H9 (cell line): ENCODE measurements at regions not wholly inside any gene's neighbourhood (a gene's known extent, or its start where the extent isn't known, plus 50 kb on each side); places are given as distances from the start of the nearest gene placed in this dataset.

Source experiments
- DNase-seq: peaks from one replicate; pipeline ENCODE4 v3.0.0-alpha.2; 2017
- H2AFZ ChIP-seq: one replicate; pipeline ENCODE4 v1.6.1; 2013; ENCODE audit warnings: mild to moderate bottlenecking, low read length, control low read depth, moderate library complexity
- H2AK5ac ChIP-seq: 2 replicates; pipeline ENCODE4 v1.6.1; 2013; ENCODE audit warnings: low read length, control low read depth, mixed read lengths; ENCODE audit not compliant: insufficient read length
- H2BK120ac ChIP-seq: one replicate; pipeline ENCODE4 v1.6.1; 2013; ENCODE audit warnings: low read depth, mild to moderate bottlenecking, low read length, control low read depth, inconsistent platforms; ENCODE audit not compliant: poor library complexity, severe bottlenecking
- H2BK12ac ChIP-seq: 2 replicates; pipeline ENCODE4 v1.6.1; 2013; ENCODE audit warnings: low read length, control low read depth, mixed read lengths, low read depth; ENCODE audit not compliant: insufficient read length
- H2BK15ac ChIP-seq: 2 replicates; pipeline ENCODE4 v1.6.1; 2013; ENCODE audit warnings: low read depth, low read length, control low read depth
- H2BK20ac ChIP-seq: one replicate; pipeline ENCODE4 v1.6.1; 2013; ENCODE audit warnings: low read depth, mild to moderate bottlenecking, low read length, control low read depth, inconsistent platforms; ENCODE audit not compliant: poor library complexity, severe bottlenecking
- H2BK5ac ChIP-seq: 2 replicates; pipeline ENCODE4 v1.6.1; 2013; ENCODE audit warnings: low read length, control low read depth, mixed read lengths; ENCODE audit not compliant: insufficient read length
- H3K14ac ChIP-seq: 2 replicates; pipeline ENCODE4 v1.6.1; 2013; ENCODE audit warnings: low read length, control low read depth; ENCODE audit not compliant: insufficient read depth
- H3K18ac ChIP-seq: 2 replicates; pipeline ENCODE4 v1.6.1; 2013; ENCODE audit warnings: low read depth, mild to moderate bottlenecking, mixed read lengths, low read length, control low read depth; ENCODE audit not compliant: insufficient read length
- H3K23ac ChIP-seq: 2 replicates; pipeline ENCODE4 v1.6.1; 2013; ENCODE audit warnings: low read length, control low read depth, mixed read lengths, low read depth; ENCODE audit not compliant: insufficient read length
- H3K23me2 ChIP-seq: 2 replicates; pipeline ENCODE4 v1.6.1; 2013; ENCODE audit warnings: low read depth, mild to moderate bottlenecking, mixed read lengths, low read length, control low read depth; ENCODE audit not compliant: insufficient read length, poor library complexity, severe bottlenecking
- H3K27ac ChIP-seq: 2 replicates; pipeline ENCODE4 v1.5.1; 2013; ENCODE audit warnings: low read length, control low read depth, mixed read lengths, low read depth; ENCODE audit not compliant: insufficient read length
- H3K27me3 ChIP-seq: 2 replicates; pipeline ENCODE4 v1.6.1; 2013; ENCODE audit warnings: low read length, control low read depth, inconsistent platforms; ENCODE audit not compliant: insufficient read depth
- H3K4ac ChIP-seq: 2 replicates; pipeline ENCODE4 v1.6.1; 2013; ENCODE audit warnings: low read depth, mild to moderate bottlenecking, control low read depth, inconsistent platforms, low read length, moderate library complexity
- H3K4me1 ChIP-seq: 2 replicates; pipeline ENCODE4 v1.6.1; 2013; ENCODE audit warnings: low read length, control low read depth, inconsistent platforms; ENCODE audit not compliant: insufficient read depth
- H3K4me2 ChIP-seq: 2 replicates; pipeline ENCODE4 v1.6.1; 2013; ENCODE audit warnings: low read length, control low read depth, mixed read lengths; ENCODE audit not compliant: insufficient read length, insufficient read depth
- H3K56ac ChIP-seq: 2 replicates; pipeline ENCODE4 v1.6.1; 2013; ENCODE audit warnings: low read depth, mild to moderate bottlenecking, mixed read lengths, low read length, control low read depth; ENCODE audit not compliant: insufficient read length
- H3K79me1 ChIP-seq: 2 replicates; pipeline ENCODE4 v1.6.1; 2013; ENCODE audit warnings: low read depth, mild to moderate bottlenecking, moderate library complexity, low read length, control low read depth, inconsistent platforms; ENCODE audit not compliant: insufficient read depth, poor library complexity, severe bottlenecking
- H3K79me2 ChIP-seq: 2 replicates; pipeline ENCODE4 v1.6.1; 2013; ENCODE audit warnings: low read length, control low read depth, inconsistent platforms; ENCODE audit not compliant: insufficient read depth
- H3K9ac ChIP-seq: 2 replicates; pipeline ENCODE4 v1.6.1; 2013; ENCODE audit warnings: low read length, control low read depth, mixed read lengths; ENCODE audit not compliant: insufficient read length; ENCODE audit errors: extremely low read depth
- H3K9me3 ChIP-seq: one replicate; pipeline ENCODE4 v1.6.1; 2013; ENCODE audit warnings: low read depth, low read length, inconsistent platforms; ENCODE audit not compliant: control insufficient read depth
- H3T11ph ChIP-seq: one replicate; pipeline ENCODE4 v1.6.1; 2013; ENCODE audit warnings: mild to moderate bottlenecking, low read length, control low read depth, inconsistent platforms
- H4K20me1 ChIP-seq: one replicate; pipeline ENCODE4 v1.6.1; 2013; ENCODE audit not compliant: control insufficient read depth, insufficient read length, insufficient read depth
- H4K5ac ChIP-seq: 2 replicates; pipeline ENCODE4 v1.6.1; 2013; ENCODE audit warnings: low read depth, mild to moderate bottlenecking, mixed read lengths, low read length, control low read depth; ENCODE audit not compliant: insufficient read length
- H4K8ac ChIP-seq: replicated peaks from 2 replicates; pipeline ENCODE4 v1.6.1; 2013; ENCODE audit warnings: low read length, control low read depth, mixed read lengths, low read depth; ENCODE audit not compliant: insufficient read length
- H4K91ac ChIP-seq: 2 replicates; pipeline ENCODE4 v1.6.1; 2013; ENCODE audit warnings: low read depth, mild to moderate bottlenecking, moderate library complexity, mixed read lengths, low read length, control low read depth; ENCODE audit not compliant: insufficient read length
- H3K27ac Mint-ChIP-seq, 3 experiments: 2 replicates in 2 of 3; 3 replicates in 1 of 3; pipeline ENCODE4 v1.8.0; 2020 to 2021; ENCODE audit warnings: mixed read lengths in 3 of 3, mild to moderate bottlenecking in 1 of 3, moderate library complexity in 1 of 3
- H3K27me3 Mint-ChIP-seq: 2 replicates; pipeline ENCODE4 v1.8.0; 2021; ENCODE audit warnings: low read depth, mild to moderate bottlenecking, moderate library complexity, mixed read lengths
- H3K36me3 Mint-ChIP-seq, 3 experiments: 2 replicates in 2 of 3; 3 replicates in 1 of 3; pipeline ENCODE4 v1.8.0; 2020 to 2021; ENCODE audit warnings: low read depth in 3 of 3, mixed read lengths in 3 of 3; ENCODE audit not compliant: insufficient read depth in 1 of 3
- H3K4me1 Mint-ChIP-seq, 2 experiments: 2 replicates each; pipeline ENCODE4 v1.8.0; 2020; ENCODE audit warnings: mixed read lengths in 2 of 2
- H3K4me3 Mint-ChIP-seq, 2 experiments: 2 replicates in 1 of 2; 3 replicates in 1 of 2; pipeline ENCODE4 v1.8.0; 2020 to 2021; ENCODE audit warnings: mild to moderate bottlenecking in 2 of 2, mixed read lengths in 2 of 2, moderate library complexity in 1 of 2
- H3K9me3 Mint-ChIP-seq, 2 experiments: 2 replicates in 1 of 2; 3 replicates in 1 of 2; pipeline ENCODE4 v1.8.0; 2020; ENCODE audit warnings: mild to moderate bottlenecking in 2 of 2, mixed read lengths in 2 of 2, moderate library complexity in 1 of 2
- CTCF ChIP-seq: fragments of 200-600 bp; sonication (generic); conservative IDR thresholded peaks from 3 replicates; pipeline ENCODE4 v1.8.0; 2021; ENCODE audit warnings: antibody characterized with exemption, mild to moderate bottlenecking
- WGBS: extraction: QIAGEN DNeasy Blood & Tissue Kit; methylation state at CpG from one replicate; pipeline ENCODE4 v1.1.7; 2013; ENCODE audit warnings: missing lambda C conversion rate, low lambda C conversion rate, mixed read lengths; ENCODE audit not compliant: insufficient read length; ENCODE audit errors: extremely low coverage; 5-methylcytosine and 5-hydroxymethylcytosine counted together

- Histone ChIP-seq H2BK15ac (no peak overlapping the region), H4K8ac (no peak overlapping the region), H3K14ac (no peak overlapping the region), H4K20me1 (no peaks in the 10 kb centered on the region), H3K23me2 (no peaks in the 10 kb centered on the region), H2AK5ac (no peak overlapping the region), H3K4me1 (no peaks in the 10 kb centered on the region), H2BK5ac (no peak overlapping the region), H3K79me2 (no peaks in the 10 kb centered on the region), H3K23ac (no peak overlapping the region), H3K9me3 (no peaks in the 10 kb centered on the region), H3K27me3 (no peaks in the 10 kb centered on the region), H4K91ac (no peak overlapping the region), H2AFZ (no peak overlapping the region), H3K27ac (no peak overlapping the region), H2BK20ac (no peak overlapping the region), H2BK120ac (no peak overlapping the region), H3K4ac (no peak overlapping the region), H2BK12ac (no peak overlapping the region), H3K9ac (no peak overlapping the region), H3K56ac (no peak overlapping the region), H4K5ac (no peak overlapping the region), H3K18ac (no peak overlapping the region), H3K4me2 (no peak overlapping the region), H3K79me1 (no peaks in the 10 kb centered on the region), H3T11ph (no peak overlapping the region)
- no peak overlapping the region for H3K4me3 Mint-ChIP-seq
- peak overlapping the region in 1 of 3 experiments; percentile 94; a peak in 1 of 7 replicates for H3K27ac Mint-ChIP-seq
- DNase-seq, result no peak
- H3K4me1 Mint-ChIP-seq, result peaks cover 26 to 30% of the 10 kb centered on the region in 2 experiments
- WGBS, result no CpG with 5 or more reads among the region's 13 CpGs
- no peak for TF ChIP-seq CTCF
- H3K27me3 Mint-ChIP-seq, result peaks cover 4% of the 10 kb centered on the region; the same call in 1 of the 2 replicates
- H3K9me3 Mint-ChIP-seq, result no peaks in the 10 kb centered on the region; a peak in 1 of 5 replicates
- no peaks in the 10 kb centered on the region for H3K36me3 Mint-ChIP-seq
Measured at GRCh38 chr18:78768221-78768620, 211.4 kb upstream of the SALL3 start.
